Astrocyte (in vitro differentiated cells and primary cell): ENCODE measurements at regions not wholly inside any gene's neighbourhood (a gene's known extent, or its start where the extent isn't known, plus 50 kb on each side); places are given as distances from the start of the nearest gene placed in this dataset.

Experiments
- DNase-seq: peaks from one replicate; pipeline ENCODE4 v3.0.0-alpha.2; 2010; ENCODE audit warnings: low read depth
- FAIRE-seq: peaks from 2 replicates; lab custom pipeline; 2011; peaks lifted over from hg19 to GRCh38; lab: Jason Lieb, UNC
- H2AFZ ChIP-seq: 2 replicates; pipeline ENCODE4 v1.6.0; 2012; ENCODE audit warnings: low read depth, low read length, inconsistent platforms
- H3K27ac ChIP-seq: 2 replicates; pipeline ENCODE4 v1.5.1; 2011; ENCODE audit warnings: low read depth, low read length, inconsistent platforms
- H3K27me3 ChIP-seq: 2 replicates; pipeline ENCODE4 v1.6.0; 2011; ENCODE audit warnings: low read length, inconsistent platforms; ENCODE audit not compliant: insufficient read depth
- H3K36me3 ChIP-seq: 2 replicates; pipeline ENCODE4 v1.5.1; 2011; ENCODE audit warnings: low read length, inconsistent platforms; ENCODE audit not compliant: insufficient read depth
- H3K4me1 ChIP-seq: 2 replicates; pipeline ENCODE4 v1.5.1; 2011; ENCODE audit warnings: low read length, inconsistent platforms; ENCODE audit not compliant: insufficient read depth
- H3K4me2 ChIP-seq: 2 replicates; pipeline ENCODE4 v1.6.0; 2012; ENCODE audit warnings: low read length, inconsistent platforms
- H3K4me3 ChIP-seq: 2 replicates; pipeline ENCODE4 v1.5.1; 2011; ENCODE audit warnings: low read depth, mild to moderate bottlenecking, low read length, inconsistent platforms; ENCODE audit not compliant: insufficient read depth
- H3K79me2 ChIP-seq: 2 replicates; pipeline ENCODE4 v1.6.0; 2012; ENCODE audit warnings: mild to moderate bottlenecking, low read length, inconsistent platforms; ENCODE audit not compliant: insufficient read depth
- H3K9ac ChIP-seq: 2 replicates; pipeline ENCODE4 v1.6.0; 2012; ENCODE audit warnings: mild to moderate bottlenecking, low read length, inconsistent platforms
- H3K9me3 ChIP-seq: 2 replicates; pipeline ENCODE4 v1.5.1; 2012; ENCODE audit warnings: low read depth, mild to moderate bottlenecking, low read length, inconsistent platforms; ENCODE audit not compliant: insufficient read depth
- H4K20me1 ChIP-seq: 2 replicates; pipeline ENCODE4 v1.6.0; 2012; ENCODE audit warnings: low read length, inconsistent platforms; ENCODE audit not compliant: insufficient read depth
- H3K27ac Mint-ChIP-seq: one replicate; pipeline ENCODE4 v1.8.0; 2021; ENCODE audit warnings: mild to moderate bottlenecking, mixed read lengths; ENCODE audit not compliant: unreplicated experiment
- H3K27me3 Mint-ChIP-seq: one replicate; pipeline ENCODE4 v1.8.0; 2021; ENCODE audit warnings: low read depth, mixed read lengths; ENCODE audit not compliant: unreplicated experiment
- H3K36me3 Mint-ChIP-seq: one replicate; pipeline ENCODE4 v1.8.0; 2021; ENCODE audit warnings: low read depth, mixed read lengths; ENCODE audit not compliant: unreplicated experiment
- H3K4me1 Mint-ChIP-seq: one replicate; pipeline ENCODE4 v1.8.0; 2021; ENCODE audit warnings: low read depth, mixed read lengths; ENCODE audit not compliant: unreplicated experiment
- H3K4me3 Mint-ChIP-seq: one replicate; pipeline ENCODE4 v1.8.0; 2021; ENCODE audit warnings: mild to moderate bottlenecking, moderate library complexity, mixed read lengths; ENCODE audit not compliant: unreplicated experiment
- H3K9me3 Mint-ChIP-seq: one replicate; pipeline ENCODE4 v1.8.0; 2021; ENCODE audit warnings: mild to moderate bottlenecking, mixed read lengths; ENCODE audit not compliant: unreplicated experiment
- CTCF ChIP-seq: IDR thresholded peaks from 2 replicates; pipeline ENCODE4 v1.5.1; 2011; ENCODE audit warnings: low read depth, mild to moderate bottlenecking, inconsistent platforms, low read length, moderate library complexity; ENCODE audit not compliant: insufficient read depth
- EZH2 ChIP-seq: IDR thresholded peaks from 2 replicates; pipeline ENCODE4 v1.6.1; 2012; ENCODE audit warnings: mild to moderate bottlenecking, low read length, inconsistent platforms; ENCODE audit not compliant: insufficient read depth

GRCh38 chr4:111631215-111631999 lies 513.8 kb upstream of the FAM241A start:
- H3K79me2 ChIP-seq: no peaks in the 10 kb centered on the region
- peaks cover 3% of the 10 kb centered on the region for H3K9me3 Mint-ChIP-seq
- no peaks in the 10 kb centered on the region for H3K36me3 ChIP-seq
- DNase-seq (peak; percentile 6), FAIRE-seq (peak; percentile 76)
- H3K4me3 Mint-ChIP-seq: no peak overlapping the region
- no peaks in the 10 kb centered on the region for H3K27me3 ChIP-seq
- no peaks in the 10 kb centered on the region for H3K4me1 Mint-ChIP-seq
- no peak overlapping the region for H3K4me3 ChIP-seq
- no peaks in the 10 kb centered on the region for H4K20me1 ChIP-seq
- no peak overlapping the region for H3K27ac ChIP-seq
- H3K9me3 ChIP-seq: no peaks in the 10 kb centered on the region
- H3K27ac Mint-ChIP-seq: no peak overlapping the region
- H3K36me3 Mint-ChIP-seq: no peaks in the 10 kb centered on the region
- H3K27me3 Mint-ChIP-seq: no peaks in the 10 kb centered on the region
- TF ChIP-seq EZH2: no peak
- peak; percentile 50 for TF ChIP-seq CTCF
- H3K4me1 ChIP-seq: no peaks in the 10 kb centered on the region
- H3K9ac ChIP-seq: no peak overlapping the region
- H3K4me2 ChIP-seq: no peak overlapping the region
- no peak overlapping the region for H2AFZ ChIP-seq

GRCh38 chr4:111632641-111633151 lies 512.6 kb upstream of the FAM241A start:
- no peaks in the 10 kb centered on the region for H3K4me1 ChIP-seq
- H4K20me1 ChIP-seq: no peaks in the 10 kb centered on the region
- Mint-ChIP-seq H3K9me3 (peaks cover under 1% of the 10 kb centered on the region), H3K4me3 (no peak overlapping the region), H3K36me3 (no peaks in the 10 kb centered on the region), H3K4me1 (no peaks in the 10 kb centered on the region), H3K27me3 (no peaks in the 10 kb centered on the region), H3K27ac (no peak overlapping the region)
- TF ChIP-seq EZH2 (no peak), CTCF (no peak)
- H3K36me3 ChIP-seq: no peaks in the 10 kb centered on the region
- H3K4me3 ChIP-seq: no peak overlapping the region
- DNase-seq (peak; percentile 26), FAIRE-seq (peak; percentile 50)
- H3K27me3 ChIP-seq: no peaks in the 10 kb centered on the region
- no peak overlapping the region for H3K9ac ChIP-seq
- no peak overlapping the region for H3K4me2 ChIP-seq
- no peak overlapping the region for H2AFZ ChIP-seq
- no peaks in the 10 kb centered on the region for H3K79me2 ChIP-seq
- H3K27ac ChIP-seq: no peak overlapping the region
- no peaks in the 10 kb centered on the region for H3K9me3 ChIP-seq

- Histone ChIP-seq H2AFZ (no peak overlapping the region), H3K36me3 (no peaks in the 10 kb centered on the region), H3K27ac (no peak overlapping the region), H3K9ac (no peak overlapping the region), H3K4me3 (no peak overlapping the region), H3K9me3 (no peaks in the 10 kb centered on the region), H3K27me3 (no peaks in the 10 kb centered on the region), H3K4me1 (no peaks in the 10 kb centered on the region), H4K20me1 (no peaks in the 10 kb centered on the region), H3K79me2 (no peaks in the 10 kb centered on the region), H3K4me2 (no peak overlapping the region)
- FAIRE-seq: no peak
- Mint-ChIP-seq H3K4me3 (no peak overlapping the region), H3K9me3 (no peaks in the 10 kb centered on the region), H3K36me3 (no peaks in the 10 kb centered on the region), H3K4me1 (no peaks in the 10 kb centered on the region), H3K27ac (no peak overlapping the region), H3K27me3 (no peaks in the 10 kb centered on the region)
- DNase-seq: no peak
- TF ChIP-seq CTCF (no peak), EZH2 (no peak)
These were observed 511.5 kb upstream of the FAM241A start for GRCh38 chr4:111633663-111634266.
